NOMO-1 treated with DMSO at 0.1 percent for 48 hours (cell line): ENCODE measurements at regions not wholly inside any gene's neighbourhood (a gene's known extent, or its start where the extent isn't known, plus 50 kb on each side); places are given as distances from the start of the nearest gene placed in this dataset.
A peak's percentile ranks its signal among the peaks of the same experiment; 100 is the strongest.
"Not testable (repeated sequence)": the region's sequence is repeated elsewhere in the genome, so short reads cannot be mapped to it uniquely, and the experiment has no call there.

ENCODE experiments used
- DNase-seq: peaks from one replicate; lab custom pipeline; 2025; ENCODE audit not compliant: unreplicated experiment; lab: John Stamatoyannopoulos, UW

DNA sequence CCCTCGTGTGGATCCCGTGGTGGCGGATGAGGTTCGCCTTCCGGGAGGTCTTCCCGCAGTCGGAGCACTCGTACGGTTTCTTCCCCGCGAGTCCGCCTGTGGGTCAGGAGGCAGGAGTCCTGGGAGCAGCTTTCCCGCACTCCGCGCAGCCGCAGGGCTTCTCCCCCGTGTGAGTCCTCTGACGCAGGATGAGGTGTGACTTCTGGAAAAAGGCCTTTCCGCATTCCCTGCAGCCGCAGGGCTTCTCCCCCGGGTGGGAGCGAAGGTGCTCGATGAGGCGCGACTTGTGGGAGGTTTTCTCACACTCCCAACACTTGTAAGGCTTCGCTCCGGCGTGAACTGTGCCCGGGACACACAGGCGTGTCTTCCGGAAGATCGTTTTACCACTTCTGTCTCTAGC, 68.8 kb upstream of the WIPI2 start:
- not testable (repeated sequence) for DNase-seq

DNA sequence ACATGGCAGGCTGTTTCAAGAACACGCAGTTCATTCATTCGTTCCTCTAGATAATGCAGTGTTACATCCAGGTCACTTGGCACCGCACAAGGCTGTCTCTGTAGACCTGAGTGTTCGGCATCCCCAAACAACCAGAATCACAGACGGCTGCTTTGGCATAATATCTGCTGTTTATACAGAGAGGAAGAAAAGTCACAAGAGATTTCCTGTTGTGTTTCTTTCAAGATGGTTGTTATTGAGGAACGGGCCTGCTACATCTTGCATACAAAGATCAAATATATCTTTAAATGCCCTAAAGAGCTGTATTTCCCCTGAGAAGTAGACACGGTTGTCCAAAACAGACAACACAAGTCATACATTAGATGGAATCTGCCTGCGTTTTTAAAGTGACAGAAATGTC, 58.8 kb upstream of the WIPI2 start:
- DNase-seq: not testable (repeated sequence)

DNA sequence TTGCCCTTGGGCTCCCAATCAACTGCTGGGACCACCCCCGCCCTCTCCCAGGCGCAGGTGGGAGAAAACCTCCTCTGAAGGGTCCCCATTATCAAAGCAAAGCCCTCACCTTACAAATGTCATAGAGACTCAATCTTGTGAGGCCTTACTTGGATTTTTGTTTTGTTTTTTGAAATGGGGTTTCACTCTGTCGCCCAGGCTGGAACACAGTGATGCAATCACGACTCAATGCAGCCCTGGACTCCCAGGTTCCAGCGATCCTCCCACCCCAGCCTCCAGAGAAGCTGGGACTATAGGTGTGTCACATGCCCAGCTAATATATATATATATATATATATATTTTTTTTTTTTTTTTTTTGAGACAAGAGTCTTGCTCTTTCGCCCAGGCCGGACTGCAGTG, 57.5 kb upstream of the WIPI2 start:
- DNase-seq: no peak

DNA sequence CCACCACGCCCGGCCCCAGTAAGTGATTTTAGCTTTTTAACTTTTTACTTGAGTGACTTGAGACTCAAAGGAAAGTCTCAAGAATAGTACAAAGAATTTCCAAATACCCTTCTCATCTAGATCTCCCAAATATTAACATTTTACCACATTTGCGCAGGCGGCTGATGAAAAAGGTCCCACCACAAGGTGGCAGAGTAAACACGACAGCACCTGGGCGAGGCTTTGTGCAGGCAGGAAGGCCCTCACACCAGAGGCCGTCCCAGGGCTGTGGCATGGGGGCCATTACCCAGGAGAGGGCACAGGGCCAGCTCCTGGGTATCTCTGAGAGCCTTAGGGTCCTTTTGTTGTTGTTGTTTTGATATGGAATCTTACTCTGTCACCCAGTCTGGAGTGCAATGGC, 50.0 kb upstream of the WIPI2 start:
- DNase-seq: peak; percentile 12
